ENCODE measurements at regions not wholly inside any gene's neighbourhood (a gene's known extent, or its start where the extent isn't known, plus 50 kb on each side); places are given as distances from the start of the nearest gene placed in this dataset.

- TF ChIP-seq PATZ1 (CRISPR knock-in tag; IDR thresholded peaks at IDR 0.05; ENCODE audit: borderline replicate concordance): no peak
- no peak for TF ChIP-seq CSRNP3 (CRISPR knock-in tag; IDR thresholded peaks at IDR 0.05)
- TF ChIP-seq TCF4 (CRISPR knock-in tag; IDR thresholded peaks at IDR 0.05; ENCODE audit: borderline replicate concordance): no peak
- TF ChIP-seq ISL1 (CRISPR knock-in tag; IDR thresholded peaks at IDR 0.05): no peak
- TF ChIP-seq ZFP3 (CRISPR knock-in tag; IDR thresholded peaks at IDR 0.05): no peak
- TF ChIP-seq OSR1 (CRISPR knock-in tag; IDR thresholded peaks at IDR 0.05): no peak
Observed at GRCh38 chr6:97665446-97665845, 382.4 kb upstream of the MMS22L start.

Measured in SK-N-SH treated with all-trans-retinoic acid at 6 μM for 48 hours (cell line).